Endothelial cell (in vitro differentiated cells): ENCODE measurements at regions not wholly inside any gene's neighbourhood (a gene's known extent, or its start where the extent isn't known, plus 50 kb on each side); places are given as distances from the start of the nearest gene placed in this dataset.

Experiments
- DNase-seq: peaks from one replicate; pipeline ENCODE4 v3.0.0; 2021; ENCODE audit warnings: low spot score
- H3K27ac Mint-ChIP-seq: one replicate; pipeline ENCODE4 v1.8.0; 2021; ENCODE audit warnings: mixed read lengths, inconsistent platforms; ENCODE audit not compliant: unreplicated experiment
- H3K27me3 Mint-ChIP-seq: one replicate; pipeline ENCODE4 v1.8.0; 2021; ENCODE audit warnings: mild to moderate bottlenecking, moderate library complexity, mixed read lengths, inconsistent platforms; ENCODE audit not compliant: unreplicated experiment
- H3K36me3 Mint-ChIP-seq: one replicate; pipeline ENCODE4 v1.8.0; 2021; ENCODE audit warnings: mild to moderate bottlenecking, low read depth, mixed read lengths, inconsistent platforms; ENCODE audit not compliant: unreplicated experiment
- H3K4me1 Mint-ChIP-seq: one replicate; pipeline ENCODE4 v1.8.0; 2021; ENCODE audit warnings: mild to moderate bottlenecking, mixed read lengths, inconsistent platforms; ENCODE audit not compliant: unreplicated experiment
- H3K4me3 Mint-ChIP-seq: one replicate; pipeline ENCODE4 v1.8.0; 2021; ENCODE audit warnings: mild to moderate bottlenecking, mixed read lengths, inconsistent platforms; ENCODE audit not compliant: unreplicated experiment
- H3K9me3 Mint-ChIP-seq: one replicate; pipeline ENCODE4 v1.8.0; 2021; ENCODE audit warnings: mixed read lengths, inconsistent platforms; ENCODE audit not compliant: unreplicated experiment
- TF ChIP-seq, protein P1 (sequence below): fragments of 200-600 bp; sonication (generic); IDR thresholded peaks from one replicate; pipeline ENCODE4 v1.5.0; 2021; ENCODE audit warnings: antibody characterized with exemption; ENCODE audit not compliant: unreplicated experiment

- Mint-ChIP-seq H3K9me3 (no peaks in the 10 kb centered on the region), H3K4me1 (no peaks in the 10 kb centered on the region), H3K27me3 (no peaks in the 10 kb centered on the region), H3K4me3 (no peak overlapping the region), H3K36me3 (no peaks in the 10 kb centered on the region), H3K27ac (no peak overlapping the region)
- no peak for DNase-seq
- TF ChIP-seq, protein P1, sequence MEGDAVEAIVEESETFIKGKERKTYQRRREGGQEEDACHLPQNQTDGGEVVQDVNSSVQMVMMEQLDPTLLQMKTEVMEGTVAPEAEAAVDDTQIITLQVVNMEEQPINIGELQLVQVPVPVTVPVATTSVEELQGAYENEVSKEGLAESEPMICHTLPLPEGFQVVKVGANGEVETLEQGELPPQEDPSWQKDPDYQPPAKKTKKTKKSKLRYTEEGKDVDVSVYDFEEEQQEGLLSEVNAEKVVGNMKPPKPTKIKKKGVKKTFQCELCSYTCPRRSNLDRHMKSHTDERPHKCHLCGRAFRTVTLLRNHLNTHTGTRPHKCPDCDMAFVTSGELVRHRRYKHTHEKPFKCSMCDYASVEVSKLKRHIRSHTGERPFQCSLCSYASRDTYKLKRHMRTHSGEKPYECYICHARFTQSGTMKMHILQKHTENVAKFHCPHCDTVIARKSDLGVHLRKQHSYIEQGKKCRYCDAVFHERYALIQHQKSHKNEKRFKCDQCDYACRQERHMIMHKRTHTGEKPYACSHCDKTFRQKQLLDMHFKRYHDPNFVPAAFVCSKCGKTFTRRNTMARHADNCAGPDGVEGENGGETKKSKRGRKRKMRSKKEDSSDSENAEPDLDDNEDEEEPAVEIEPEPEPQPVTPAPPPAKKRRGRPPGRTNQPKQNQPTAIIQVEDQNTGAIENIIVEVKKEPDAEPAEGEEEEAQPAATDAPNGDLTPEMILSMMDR = no peak
Measured at GRCh38 chr4:117560329-117560728, 474.0 kb upstream of the NDST3 start.

DNA sequence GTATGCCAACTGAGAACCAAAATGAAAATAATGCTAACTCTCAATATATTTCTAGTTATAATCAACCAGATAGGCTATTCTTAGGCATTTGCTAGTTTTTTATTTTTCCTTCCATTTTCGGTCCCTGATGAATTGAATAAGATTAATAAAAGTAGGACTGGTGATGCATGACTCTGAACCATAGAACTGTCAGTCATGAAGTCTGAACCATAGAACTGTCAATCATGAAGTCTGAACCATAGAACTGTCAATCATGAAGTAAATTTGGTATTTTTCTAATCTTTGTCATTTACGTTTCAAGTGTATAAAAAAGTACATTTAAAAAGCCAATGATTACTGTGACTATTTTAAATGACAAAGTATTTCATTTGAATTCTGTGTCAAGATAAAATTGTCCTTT lies 460.2 kb upstream of the NDST3 start:
- no peak overlapping the region for H3K4me3 Mint-ChIP-seq
- no peaks in the 10 kb centered on the region for H3K9me3 Mint-ChIP-seq
- H3K27ac Mint-ChIP-seq = no peak overlapping the region
- H3K36me3 Mint-ChIP-seq = no peaks in the 10 kb centered on the region
- TF ChIP-seq, protein P1 = no peak
- no peaks in the 10 kb centered on the region for H3K27me3 Mint-ChIP-seq
- DNase-seq = no peak
- no peaks in the 10 kb centered on the region for H3K4me1 Mint-ChIP-seq

- Mint-ChIP-seq H3K36me3 (no peaks in the 10 kb centered on the region), H3K4me1 (no peaks in the 10 kb centered on the region)
- TF ChIP-seq, protein P1 = no peak
Measured at GRCh38 chr4:117575850-117576249, 458.4 kb upstream of the NDST3 start.

DNA sequence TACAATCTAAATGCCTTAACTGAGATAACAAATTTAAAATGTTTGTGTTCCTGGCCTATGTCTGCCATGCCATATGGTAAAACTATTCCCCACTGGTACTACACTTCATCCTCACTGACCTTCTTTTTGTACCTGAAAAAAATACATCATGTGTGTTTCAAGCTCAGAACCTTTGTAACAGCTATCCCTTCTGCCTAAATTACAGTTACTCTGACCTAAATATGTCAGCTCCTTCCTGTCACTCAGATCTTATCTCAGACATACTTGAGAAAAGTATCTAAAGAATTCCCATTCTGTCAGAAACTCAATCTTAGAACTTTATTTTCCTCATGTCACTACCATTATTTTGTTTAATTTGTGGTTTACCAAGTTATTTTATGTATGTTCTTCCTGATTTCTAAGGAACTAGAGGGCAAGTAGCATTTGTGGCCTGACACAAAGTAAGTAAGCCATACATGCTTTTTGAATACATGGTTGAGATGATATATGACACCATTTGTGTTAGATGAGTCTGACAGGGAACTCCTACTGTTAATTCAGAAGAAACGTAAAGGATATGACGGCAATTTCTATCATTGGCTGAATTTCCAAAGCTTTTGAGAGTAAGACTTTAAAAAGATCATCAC lies 456.5 kb upstream of the NDST3 start:
- TF ChIP-seq, protein P1 = no peak
- Mint-ChIP-seq H3K4me1 (no peaks in the 10 kb centered on the region), H3K36me3 (no peaks in the 10 kb centered on the region), H3K4me3 (no peak overlapping the region), H3K27me3 (no peaks in the 10 kb centered on the region), H3K27ac (no peak overlapping the region), H3K9me3 (no peaks in the 10 kb centered on the region)
- no peak for DNase-seq

More at GRCh38 chr4:117575850-117576249, 458.4 kb upstream of the NDST3 start:
- Mint-ChIP-seq H3K4me3 (no peak overlapping the region), H3K9me3 (no peaks in the 10 kb centered on the region), H3K27ac (no peak overlapping the region), H3K27me3 (no peaks in the 10 kb centered on the region)
- DNase-seq = no peak

- no peak for DNase-seq
- Mint-ChIP-seq H3K36me3 (no peaks in the 10 kb centered on the region), H3K4me3 (no peak overlapping the region), H3K27ac (no peak overlapping the region), H3K9me3 (no peaks in the 10 kb centered on the region), H3K27me3 (peaks cover 1% of the 10 kb centered on the region), H3K4me1 (peaks cover 9% of the 10 kb centered on the region)
- TF ChIP-seq, protein P1 = no peak
Measured at GRCh38 chr4:117588771-117589170, 445.5 kb upstream of the NDST3 start.
